ENCODE measurements at regions not wholly inside any gene's neighbourhood (a gene's known extent, or its start where the extent isn't known, plus 50 kb on each side); places are given as distances from the start of the nearest gene placed in this dataset.

- no peaks in the 10 kb centered on the region for H3K4me1 ChIP-seq (ENCODE audit: insufficient read depth, low read length, poor library complexity, severe bottlenecking)
- DNase-seq (ENCODE audit: low spot score) = no peak
- CTCF ChIA-PET = no interaction called here
- POLR2A ChIA-PET (ENCODE audit: low non-redundant PET) = no interaction called here
- intact Hi-C loops (cut with micrococcal nuclease; ENCODE audit: unreplicated experiment) = no loop called here
- no peak overlapping the region for H3K4me3 ChIP-seq (ENCODE audit: low read depth, low read length, poor library complexity, severe bottlenecking)
- H3K9me3 ChIP-seq (ENCODE audit: low read depth, low read length, poor library complexity, severe bottlenecking) = no peaks in the 10 kb centered on the region
- TF ChIP-seq CTCF (conservative IDR thresholded peaks at IDR 0.05; ENCODE audit: low read depth, low read length) (no peak), EZH2 (IDR thresholded peaks at IDR 0.05; ENCODE audit: borderline replicate concordance, low read depth, low read length, poor library complexity, severe bottlenecking) (no peak)
- H3K36me3 ChIP-seq (ENCODE audit: insufficient read depth, low read length, poor library complexity, severe bottlenecking) = no peaks in the 10 kb centered on the region
- H3K27me3 ChIP-seq (replicated peaks; ENCODE audit: insufficient read depth, low read depth, low read length, poor library complexity) = no peaks in the 10 kb centered on the region
- no peak overlapping the region for H3K27ac ChIP-seq (ENCODE audit: low read depth, low read length, poor library complexity, severe bottlenecking)
- BruUV-seq (replicated peaks) = no TSS peak
Measured at GRCh38 chr4:132502096-132502552, 647.0 kb upstream of the PCDH10 start.

- intact Hi-C loops (cut with micrococcal nuclease; ENCODE audit: unreplicated experiment) = no loop called here
- no TSS peak for BruUV-seq (replicated peaks)
- H3K27me3 ChIP-seq (replicated peaks; ENCODE audit: insufficient read depth, low read depth, low read length, poor library complexity) = no peaks in the 10 kb centered on the region
- no peaks in the 10 kb centered on the region for H3K4me1 ChIP-seq (ENCODE audit: insufficient read depth, low read length, poor library complexity, severe bottlenecking)
- no peak overlapping the region for H3K27ac ChIP-seq (ENCODE audit: low read depth, low read length, poor library complexity, severe bottlenecking)
- CTCF ChIA-PET = no interaction called here
- no peaks in the 10 kb centered on the region for H3K9me3 ChIP-seq (ENCODE audit: low read depth, low read length, poor library complexity, severe bottlenecking)
- no peak overlapping the region for H3K4me3 ChIP-seq (ENCODE audit: low read depth, low read length, poor library complexity, severe bottlenecking)
- no peaks in the 10 kb centered on the region for H3K36me3 ChIP-seq (ENCODE audit: insufficient read depth, low read length, poor library complexity, severe bottlenecking)
- POLR2A ChIA-PET (ENCODE audit: low non-redundant PET) = no interaction called here
- TF ChIP-seq CTCF (conservative IDR thresholded peaks at IDR 0.05; ENCODE audit: low read depth, low read length) = no peak
- TF ChIP-seq EZH2 (IDR thresholded peaks at IDR 0.05; ENCODE audit: borderline replicate concordance, low read depth, low read length, poor library complexity, severe bottlenecking) = no peak
- DNase-seq (ENCODE audit: low spot score) = no peak
Measured at GRCh38 chr4:132504438-132504837, 644.7 kb upstream of the PCDH10 start.

- POLR2A ChIA-PET (ENCODE audit: low non-redundant PET) = no interaction called here
Measured at GRCh38 chr4:132506568-132506967, 642.5 kb upstream of the PCDH10 start.

More at GRCh38 chr4:132506568-132506967, 642.5 kb upstream of the PCDH10 start:
- Histone ChIP-seq H3K9me3 (ENCODE audit: low read depth, low read length, poor library complexity, severe bottlenecking) (no peaks in the 10 kb centered on the region), H3K27me3 (replicated peaks; ENCODE audit: insufficient read depth, low read depth, low read length, poor library complexity) (no peaks in the 10 kb centered on the region), H3K36me3 (ENCODE audit: insufficient read depth, low read length, poor library complexity, severe bottlenecking) (no peaks in the 10 kb centered on the region), H3K27ac (ENCODE audit: low read depth, low read length, poor library complexity, severe bottlenecking) (no peak overlapping the region), H3K4me3 (ENCODE audit: low read depth, low read length, poor library complexity, severe bottlenecking) (no peak overlapping the region), H3K4me1 (ENCODE audit: insufficient read depth, low read length, poor library complexity, severe bottlenecking) (peaks cover 7% of the 10 kb centered on the region)
- no peak for TF ChIP-seq CTCF (conservative IDR thresholded peaks at IDR 0.05; ENCODE audit: low read depth, low read length)
- DNase-seq (ENCODE audit: low spot score) = no peak
- intact Hi-C loops (cut with micrococcal nuclease; ENCODE audit: unreplicated experiment) = no loop called here
- CTCF ChIA-PET = no interaction called here
- no TSS peak for BruUV-seq (replicated peaks)
